Liver (tissue), 9 donors: ENCODE measurements at regions not wholly inside any gene's neighbourhood (a gene's known extent, or its start where the extent isn't known, plus 50 kb on each side); places are given as distances from the start of the nearest gene placed in this dataset. TPM values are rescaled to one million over a fixed set of nuclear protein-coding genes. Genes with fewer than 3 reads are reported as not detected.

Experiments used
- DNase-seq: peaks from one replicate; pipeline ENCODE4 v3.0.0-alpha.2; 2017; ENCODE audit warnings: low spot score
- H3K27ac ChIP-seq, 2 donors: one replicate each; pipeline ENCODE4 v1.7.0; 2013; ENCODE audit warnings: inconsistent platforms in 2 of 2, low read length in 2 of 2, control low read depth in 1 of 2, low read depth in 1 of 2, mild to moderate bottlenecking in 1 of 2
- H3K27me3 ChIP-seq, 4 donors: one replicate each; pipeline versions ENCODE4 v1.6.1 to v1.7.0; 2013; ENCODE audit warnings: low read length in 3 of 4, inconsistent platforms in 1 of 4, mild to moderate bottlenecking in 1 of 4, moderate library complexity in 1 of 4; ENCODE audit not compliant: control insufficient read depth in 4 of 4, insufficient read depth in 4 of 4
- H3K36me3 ChIP-seq, 4 donors: one replicate each; pipeline versions ENCODE4 v1.6.1 to v1.7.0; 2013; ENCODE audit warnings: low read length in 3 of 4, mild to moderate bottlenecking in 3 of 4, low read depth in 1 of 4, moderate library complexity in 1 of 4; ENCODE audit not compliant: control insufficient read depth in 4 of 4, insufficient read depth in 3 of 4
- H3K4me1 ChIP-seq, 4 donors: one replicate each; pipeline versions ENCODE4 v1.6.1 to v1.7.0; 2013; ENCODE audit warnings: low read length in 3 of 4, mild to moderate bottlenecking in 3 of 4, moderate library complexity in 1 of 4; ENCODE audit not compliant: control insufficient read depth in 4 of 4, insufficient read depth in 4 of 4
- H3K4me3 ChIP-seq, 3 donors: one replicate each; pipeline versions ENCODE4 v1.6.1 to v1.7.0; 2013; ENCODE audit warnings: low read length in 3 of 3, control low read depth in 1 of 3, low read depth in 1 of 3, mild to moderate bottlenecking in 1 of 3
- H3K9ac ChIP-seq, 2 donors: one replicate each; pipeline ENCODE4 v1.7.0; 2013; ENCODE audit warnings: low read length in 2 of 2, mild to moderate bottlenecking in 2 of 2, moderate library complexity in 2 of 2, control low read depth in 1 of 2, low read depth in 1 of 2
- H3K9me3 ChIP-seq, 4 donors: one replicate each; pipeline versions ENCODE4 v1.6.1 to v1.7.0; 2013; ENCODE audit warnings: low read length in 3 of 4; ENCODE audit not compliant: control insufficient read depth in 4 of 4
- ATF3 ChIP-seq: IDR thresholded peaks from 2 replicates; pipeline ENCODE4 v1.6.1; 2016; ENCODE audit warnings: antibody characterized with exemption
- CTCF ChIP-seq: fragments of 150-350 bp; IDR thresholded peaks from 2 replicates; pipeline ENCODE4 v1.5.1; 2017; ENCODE audit warnings: improper control_type of control experiment, low read depth, low read length; ENCODE audit not compliant: missing input control
- EGR1 ChIP-seq, 2 donors: IDR thresholded peaks; 2 replicates each; pipeline ENCODE4 v1.6.1; 2016 to 2018; ENCODE audit warnings: antibody characterized with exemption in 2 of 2, low read depth in 2 of 2
- FOXA1 ChIP-seq: IDR thresholded peaks from 2 replicates; pipeline ENCODE4 v1.6.1; 2016; ENCODE audit warnings: antibody characterized with exemption
- FOXA2 ChIP-seq: IDR thresholded peaks from 2 replicates; pipeline ENCODE4 v1.6.1; 2016; ENCODE audit warnings: antibody characterized with exemption
- GABPA ChIP-seq, 2 donors: IDR thresholded peaks in 1 of 2; conservative IDR thresholded peaks in 1 of 2; 2 replicates each; pipeline ENCODE4 v1.6.1; 2016; ENCODE audit warnings: antibody characterized with exemption in 2 of 2, mild to moderate bottlenecking in 1 of 2, moderate library complexity in 1 of 2
- HNF4A ChIP-seq, 2 donors: conservative IDR thresholded peaks; 2 replicates each; pipeline ENCODE4 v1.6.1; 2016; ENCODE audit warnings: antibody characterized with exemption in 2 of 2, mild to moderate bottlenecking in 2 of 2
- JUND ChIP-seq, 2 donors: IDR thresholded peaks; 2 replicates each; pipeline ENCODE4 v1.6.1; 2016; ENCODE audit warnings: antibody characterized with exemption in 2 of 2
- MAX ChIP-seq: IDR thresholded peaks from 2 replicates; pipeline ENCODE4 v1.6.1; 2016; ENCODE audit warnings: antibody characterized with exemption
- RAD21 ChIP-seq, 2 donors: IDR thresholded peaks; 2 replicates each; pipeline ENCODE4 v1.6.1; 2016; ENCODE audit warnings: antibody characterized with exemption in 2 of 2, mild to moderate bottlenecking in 2 of 2
- REST ChIP-seq: IDR thresholded peaks from 2 replicates; pipeline ENCODE4 v1.6.1; 2016; ENCODE audit warnings: antibody characterized with exemption, mild to moderate bottlenecking
- RXRA ChIP-seq, 2 donors: IDR thresholded peaks; 2 replicates each; pipeline ENCODE4 v1.6.1; 2017 to 2018; ENCODE audit warnings: antibody characterized with exemption in 2 of 2, mild to moderate bottlenecking in 1 of 2
- SP1 ChIP-seq: IDR thresholded peaks from 2 replicates; pipeline ENCODE4 v1.6.1; 2018; ENCODE audit warnings: antibody characterized with exemption, mild to moderate bottlenecking
- WGBS: extraction: QIAGEN DNeasy Blood & Tissue Kit; methylation state at CpG from one replicate; pipeline ENCODE4 v1.1.7; 2013; 5-methylcytosine and 5-hydroxymethylcytosine counted together
- small RNA-seq: library from RNA; depleted of rRNA; stranded (forward); fragments of <200 nt; gene quantifications from one replicate; pipeline ENCODE3, GENCODE V24; 2014
- donor health status: healthy.
- donor health status: healthy.
- donor health status: healthy.
- donor health status: healthy.
- donor health status: healthy.

- Histone ChIP-seq H3K4me1 (peaks cover 0 to 2% (median 0%) of the 10 kb centered on the region in 4 donors), H3K27ac (no peak overlapping the region), H3K36me3 (peaks cover 1 to 13% (median 6%) of the 10 kb centered on the region in 4 donors), H3K9me3 (no peaks in the 10 kb centered on the region), H3K27me3 (no peaks in the 10 kb centered on the region), H3K9ac (no peak overlapping the region), H3K4me3 (no peak overlapping the region)
- TF ChIP-seq ATF3 (no peak), RAD21 (IDR thresholded peaks at IDR 0.05) (no peak), FOXA1 (no peak), HNF4A (conservative IDR thresholded peaks at IDR 0.05) (no peak), JUND (IDR thresholded peaks at IDR 0.05) (no peak), EGR1 (IDR thresholded peaks at IDR 0.05; ENCODE audit: low read depth in 2 of 2) (no peak), RXRA (IDR thresholded peaks at IDR 0.05) (no peak), FOXA2 (no peak), GABPA (IDR thresholded peaks at IDR 0.05 in 1 of 2, conservative IDR thresholded peaks at IDR 0.05 in 1 of 2) (no peak), CTCF (no peak), MAX (no peak)
- 79% methylated on average over 3 of the region's 3 CpGs for WGBS
- DNase-seq: no peak
These were observed 62.2 kb downstream of the ZZZ3 start for GRCh38 chr1:77620273-77620672.

GRCh38 chr1:77614037-77614436, 68.4 kb downstream of the ZZZ3 start:
- peaks cover 0 to 6% (median 1%) of the 10 kb centered on the region in 4 donors for H3K36me3 ChIP-seq
- H3K9me3 ChIP-seq: peaks cover 0 to 9% (median 2%) of the 10 kb centered on the region in 4 donors
- H3K9ac ChIP-seq: no peak overlapping the region
- 98% methylated on average over 4 of the region's 4 CpGs for WGBS
- H3K4me3 ChIP-seq: no peak overlapping the region
- no peaks in the 10 kb centered on the region for H3K27me3 ChIP-seq
- peaks cover 0 to 1% (median 0%) of the 10 kb centered on the region in 4 donors for H3K4me1 ChIP-seq
- no peak overlapping the region for H3K27ac ChIP-seq
- TF ChIP-seq REST: no peak
- TF ChIP-seq SP1: no peak
- DNase-seq: no peak

Small RNAs in the stretch of these regions (small RNA-seq; reads per million reads assigned to genes)
- not detected for gene RNA5SP20
